NCI-H1436 treated with DMSO at 0.1 percent for 48 hours (cell line): ENCODE measurements at regions not wholly inside any gene's neighbourhood (a gene's known extent, or its start where the extent isn't known, plus 50 kb on each side); places are given as distances from the start of the nearest gene placed in this dataset.

Experiments
- DNase-seq: peaks from one replicate; lab custom pipeline; 2025; lab: John Stamatoyannopoulos, UW

- DNase-seq, result no peak
These were observed 54.6 kb upstream of the CLEC14A start for GRCh38 chr14:38310420-38310995.

GRCh38 chr14:38309522-38310277 is 53.8 kb upstream of the CLEC14A start:
- no peak for DNase-seq
